Kidney (tissue), 13 donors: ENCODE measurements at regions not wholly inside any gene's neighbourhood (a gene's known extent, or its start where the extent isn't known, plus 50 kb on each side); places are given as distances from the start of the nearest gene placed in this dataset.

Experiments
- DNase-seq, 5 donors: peaks; one replicate each; pipeline ENCODE4 v3.0.0-alpha.2; 2013 to 2020
- FAIRE-seq: peaks from 2 replicates; lab custom pipeline; 2012; peaks lifted over from hg19 to GRCh38; lab: Jason Lieb, UNC
- H3K27ac ChIP-seq, 2 donors: one replicate each; pipeline ENCODE4 v1.7.0; 2013; ENCODE audit warnings: low read depth in 2 of 2, low read length in 2 of 2, inconsistent platforms in 1 of 2
- H3K27me3 ChIP-seq: one replicate; pipeline ENCODE4 v1.7.1; 2013; ENCODE audit warnings: low read length, inconsistent platforms; ENCODE audit not compliant: control insufficient read depth, insufficient read depth
- H3K36me3 ChIP-seq, 3 donors: one replicate each; pipeline versions ENCODE4 v1.7.0 to v1.7.1; 2013; ENCODE audit warnings: low read length in 3 of 3, control low read depth in 1 of 3, inconsistent platforms in 1 of 3; ENCODE audit not compliant: insufficient read depth in 3 of 3, control insufficient read depth in 2 of 3
- H3K4me1 ChIP-seq, 3 donors: one replicate each; pipeline versions ENCODE4 v1.7.0 to v1.7.1; 2013; ENCODE audit warnings: low read length in 3 of 3, inconsistent platforms in 1 of 3, low read depth in 1 of 3; ENCODE audit not compliant: control insufficient read depth in 2 of 3, insufficient read depth in 2 of 3
- H3K4me3 ChIP-seq, 3 donors: one replicate each; pipeline versions ENCODE4 v1.7.0 to v1.8.1; 2013; ENCODE audit warnings: low read length in 3 of 3, control low read depth in 1 of 3, inconsistent platforms in 1 of 3
- H3K9ac ChIP-seq, 3 donors: one replicate each; pipeline versions ENCODE4 v1.7.0 to v1.7.1; 2013; ENCODE audit warnings: low read length in 3 of 3, control low read depth in 1 of 3, inconsistent platforms in 1 of 3
- H3K9me3 ChIP-seq, 3 donors: one replicate each; pipeline versions ENCODE4 v1.7.0 to v1.7.1; 2013; ENCODE audit warnings: low read length in 3 of 3, control low read depth in 1 of 3, inconsistent platforms in 1 of 3; ENCODE audit not compliant: control insufficient read depth in 2 of 3, insufficient read depth in 1 of 3
- intact Hi-C: fragments of 100-400 bp; cut with DNase I; formaldehyde crosslinking; loops from one replicate; pipeline ENCODE4 v1.11.1; 2022
- TF ChIP-seq, protein P1 (sequence below): IDR thresholded peaks from 3 replicates; pipeline ENCODE4 v1.5.1; 2012; ENCODE audit warnings: mild to moderate bottlenecking, moderate library complexity, borderline replicate concordance; ENCODE audit not compliant: insufficient read depth; ENCODE audit errors: extremely low read depth
- donor health status: control.
- donor health status: control.
- donor health status: control.
- donor health status: control.
- donor health status: control.
- donor health status: DM: yes; HTN: yes; CAD: no.
- donor health status: Normal renal cell carcinoma (clear cell type).

DNA sequence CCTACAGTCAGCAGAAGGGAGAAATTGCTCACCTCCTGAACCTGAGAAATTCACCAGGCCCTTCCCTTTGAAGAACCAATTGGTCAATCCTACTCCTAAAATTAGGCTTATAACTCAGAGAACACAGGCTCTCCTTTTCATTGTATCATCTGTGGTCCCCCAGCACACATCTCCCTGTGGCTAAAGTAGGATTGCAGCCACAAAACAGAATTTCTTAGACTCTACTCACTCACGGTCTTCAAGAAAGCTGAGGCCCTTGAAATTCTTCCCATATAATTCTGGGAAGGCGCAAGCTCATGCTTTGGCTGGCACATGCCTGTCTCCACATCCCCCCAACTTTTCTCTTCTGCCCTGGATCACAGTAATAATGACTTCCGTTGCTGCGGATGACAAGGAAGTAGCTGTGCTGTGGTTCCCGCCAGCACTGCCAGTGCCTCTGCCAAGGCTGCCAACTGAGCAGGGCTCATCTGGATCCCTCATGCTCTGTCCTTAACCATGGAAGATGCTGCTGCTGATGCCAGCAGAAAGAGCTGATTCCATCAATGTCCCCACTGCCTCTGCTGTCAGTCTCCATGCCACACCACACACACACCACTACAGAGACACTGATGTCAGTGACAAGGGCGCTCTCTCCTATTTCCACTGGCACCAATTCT lies 200.6 kb upstream of the POU2AF2 start:
- no peaks in the 10 kb centered on the region for H3K27me3 ChIP-seq
- intact Hi-C loops: no loop called here
- H3K4me3 ChIP-seq: no peak overlapping the region

DNA sequence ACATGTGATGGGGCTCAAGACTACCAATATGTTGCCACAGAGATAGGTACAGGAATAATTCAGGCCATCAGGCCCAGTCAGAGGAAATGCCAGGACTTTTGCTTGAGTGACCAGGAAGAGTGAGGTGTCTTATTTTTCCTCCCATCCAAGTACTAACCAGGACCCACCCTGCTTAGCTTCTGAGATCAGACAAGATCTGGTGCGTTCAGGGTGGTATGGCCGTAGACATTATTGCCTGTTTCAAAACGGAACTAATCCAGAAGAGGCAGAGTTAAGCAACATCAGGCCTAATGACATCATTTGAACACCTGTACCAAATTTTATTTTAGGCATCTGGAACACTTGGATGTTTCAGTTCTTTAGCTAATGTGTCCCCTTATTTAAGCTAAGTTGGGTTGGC lies 205.5 kb upstream of the POU2AF2 start:
- DNase-seq: no peak
- no peak overlapping the region for H3K9ac ChIP-seq
- no peak for FAIRE-seq
- no peaks in the 10 kb centered on the region for H3K4me1 ChIP-seq
- no peaks in the 10 kb centered on the region for H3K27me3 ChIP-seq
- no peaks in the 10 kb centered on the region for H3K9me3 ChIP-seq
- H3K4me3 ChIP-seq: no peak overlapping the region
- TF ChIP-seq, protein P1, sequence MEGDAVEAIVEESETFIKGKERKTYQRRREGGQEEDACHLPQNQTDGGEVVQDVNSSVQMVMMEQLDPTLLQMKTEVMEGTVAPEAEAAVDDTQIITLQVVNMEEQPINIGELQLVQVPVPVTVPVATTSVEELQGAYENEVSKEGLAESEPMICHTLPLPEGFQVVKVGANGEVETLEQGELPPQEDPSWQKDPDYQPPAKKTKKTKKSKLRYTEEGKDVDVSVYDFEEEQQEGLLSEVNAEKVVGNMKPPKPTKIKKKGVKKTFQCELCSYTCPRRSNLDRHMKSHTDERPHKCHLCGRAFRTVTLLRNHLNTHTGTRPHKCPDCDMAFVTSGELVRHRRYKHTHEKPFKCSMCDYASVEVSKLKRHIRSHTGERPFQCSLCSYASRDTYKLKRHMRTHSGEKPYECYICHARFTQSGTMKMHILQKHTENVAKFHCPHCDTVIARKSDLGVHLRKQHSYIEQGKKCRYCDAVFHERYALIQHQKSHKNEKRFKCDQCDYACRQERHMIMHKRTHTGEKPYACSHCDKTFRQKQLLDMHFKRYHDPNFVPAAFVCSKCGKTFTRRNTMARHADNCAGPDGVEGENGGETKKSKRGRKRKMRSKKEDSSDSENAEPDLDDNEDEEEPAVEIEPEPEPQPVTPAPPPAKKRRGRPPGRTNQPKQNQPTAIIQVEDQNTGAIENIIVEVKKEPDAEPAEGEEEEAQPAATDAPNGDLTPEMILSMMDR: no peak
- no peaks in the 10 kb centered on the region for H3K36me3 ChIP-seq
- no peak overlapping the region for H3K27ac ChIP-seq
- intact Hi-C loops: no loop called here

More for the DNA sequence above, 200.6 kb upstream of the POU2AF2 start:
- H3K9ac ChIP-seq: no peak overlapping the region
- no peaks in the 10 kb centered on the region for H3K9me3 ChIP-seq
- no peak overlapping the region for H3K27ac ChIP-seq
- TF ChIP-seq, protein P1: no peak
- H3K36me3 ChIP-seq: no peaks in the 10 kb centered on the region
- DNase-seq: no peak
- no peak for FAIRE-seq
- no peaks in the 10 kb centered on the region for H3K4me1 ChIP-seq

DNA sequence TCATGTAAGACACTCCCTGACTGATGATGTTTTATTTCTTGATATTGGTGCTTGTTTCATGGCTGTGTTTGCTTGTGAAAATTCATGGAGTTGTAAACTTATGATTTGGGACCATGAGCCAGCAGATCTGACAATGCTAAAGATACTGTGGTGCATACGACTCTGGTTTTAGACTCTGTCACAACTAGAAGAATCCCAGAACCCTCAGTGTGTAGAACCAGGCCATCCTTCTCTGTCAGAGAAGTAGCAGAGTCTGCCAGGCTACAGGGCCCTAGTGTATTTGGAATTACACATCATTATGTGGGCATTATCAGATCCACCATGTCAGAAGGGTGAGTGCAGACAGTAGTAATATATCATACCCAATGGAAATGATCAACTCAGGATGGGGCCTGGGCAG lies 209.8 kb upstream of the POU2AF2 start:
- Histone ChIP-seq H3K4me3 (no peak overlapping the region), H3K4me1 (no peaks in the 10 kb centered on the region), H3K27me3 (no peaks in the 10 kb centered on the region), H3K27ac (no peak overlapping the region), H3K9me3 (no peaks in the 10 kb centered on the region), H3K9ac (no peak overlapping the region), H3K36me3 (no peaks in the 10 kb centered on the region)
- TF ChIP-seq, protein P1: no peak
- FAIRE-seq: no peak
- no peak for DNase-seq
- intact Hi-C loops: no loop called here

DNA sequence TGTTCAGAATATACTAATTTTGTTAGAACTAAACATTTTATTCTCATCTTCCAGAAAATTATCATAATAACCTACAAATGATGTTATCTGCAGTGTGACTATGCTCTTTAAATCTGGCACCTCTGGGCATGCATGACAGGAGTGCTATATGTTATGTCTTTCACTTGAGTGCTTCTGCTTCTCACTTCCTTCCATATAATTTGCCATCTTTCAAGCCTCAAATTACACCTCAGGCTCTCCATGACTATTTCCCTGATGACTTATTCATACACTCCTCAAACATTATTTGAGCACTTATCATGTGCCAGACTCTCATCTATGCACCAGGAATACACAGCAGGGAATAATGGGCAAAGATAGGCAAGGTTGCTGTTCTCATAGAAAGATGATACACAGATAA lies 219.3 kb upstream of the POU2AF2 start:
- DNase-seq (no peak), FAIRE-seq (no peak)
- intact Hi-C loops: no loop called here
- TF ChIP-seq, protein P1: no peak
- H3K36me3 ChIP-seq: no peaks in the 10 kb centered on the region
- no peaks in the 10 kb centered on the region for H3K4me1 ChIP-seq
- peaks cover 0 to 2% (median 0%) of the 10 kb centered on the region in 3 donors for H3K9me3 ChIP-seq
- no peak overlapping the region for H3K9ac ChIP-seq
- no peak overlapping the region for H3K27ac ChIP-seq
- no peaks in the 10 kb centered on the region for H3K27me3 ChIP-seq
- H3K4me3 ChIP-seq: no peak overlapping the region
